Mesendoderm (in vitro differentiated cells): ENCODE measurements at regions not wholly inside any gene's neighbourhood (a gene's known extent, or its start where the extent isn't known, plus 50 kb on each side); places are given as distances from the start of the nearest gene placed in this dataset.
"Not testable (repeated sequence)": the region's sequence is repeated elsewhere in the genome, so short reads cannot be mapped to it uniquely, and the experiment has no call there.

Source experiments
- DNase-seq: peaks from one replicate; pipeline ENCODE4 v3.0.0; 2013
- H2AK5ac ChIP-seq: 2 replicates; pipeline ENCODE4 v1.6.1; 2013; ENCODE audit warnings: low read length, inconsistent platforms
- H2BK120ac ChIP-seq: 2 replicates; pipeline ENCODE4 v1.6.1; 2013; ENCODE audit warnings: low read depth, mild to moderate bottlenecking, low read length, moderate library complexity, mixed read lengths
- H2BK15ac ChIP-seq: replicated peaks from 2 replicates; pipeline ENCODE4 v1.6.1; 2013; ENCODE audit warnings: low read depth, mild to moderate bottlenecking, moderate library complexity
- H2BK5ac ChIP-seq: 2 replicates; pipeline ENCODE4 v1.6.1; 2013; ENCODE audit warnings: low read length, inconsistent platforms
- H3K18ac ChIP-seq: 2 replicates; pipeline ENCODE4 v1.6.1; 2013; ENCODE audit warnings: mild to moderate bottlenecking, low read length, mixed read lengths
- H3K23ac ChIP-seq: one replicate; pipeline ENCODE4 v1.6.1; 2013; ENCODE audit warnings: low read length
- H3K27ac ChIP-seq: 2 replicates; pipeline ENCODE4 v1.5.1; 2013; ENCODE audit warnings: low read depth, mild to moderate bottlenecking, inconsistent platforms, low read length, moderate library complexity
- H3K27me3 ChIP-seq: 2 replicates; pipeline ENCODE4 v1.6.1; 2013; ENCODE audit warnings: low read length, control low read depth, mild to moderate bottlenecking, inconsistent platforms; ENCODE audit not compliant: insufficient read depth, poor library complexity
- H3K36me3 ChIP-seq: 2 replicates; pipeline ENCODE4 v1.6.1; 2013; ENCODE audit warnings: low read length, inconsistent platforms; ENCODE audit not compliant: control insufficient read depth, insufficient read depth
- H3K4ac ChIP-seq: one replicate; pipeline ENCODE4 v1.6.1; 2013; ENCODE audit warnings: low read depth, mild to moderate bottlenecking, low read length, moderate library complexity
- H3K4me1 ChIP-seq: 2 replicates; pipeline ENCODE4 v1.6.1; 2013; ENCODE audit warnings: low read depth, low read length, inconsistent platforms; ENCODE audit not compliant: control insufficient read depth
- H3K4me2 ChIP-seq: 2 replicates; pipeline ENCODE4 v1.6.1; 2013; ENCODE audit warnings: low read length
- H3K4me3 ChIP-seq: 2 replicates; pipeline ENCODE4 v1.5.1; 2013; ENCODE audit warnings: mild to moderate bottlenecking, low read length
- H3K56ac ChIP-seq: one replicate; pipeline ENCODE4 v1.6.1; 2013; ENCODE audit warnings: low read length
- H3K79me1 ChIP-seq: 2 replicates; pipeline ENCODE4 v1.6.1; 2013; ENCODE audit warnings: low read length, inconsistent platforms
- H3K79me2 ChIP-seq: 2 replicates; pipeline ENCODE4 v1.6.1; 2013; ENCODE audit warnings: mild to moderate bottlenecking, low read length; ENCODE audit not compliant: control insufficient read depth, insufficient read depth
- H3K9ac ChIP-seq: 2 replicates; pipeline ENCODE4 v1.6.1; 2013; ENCODE audit warnings: low read length, inconsistent platforms
- H4K5ac ChIP-seq: one replicate; pipeline ENCODE4 v1.6.1; 2013; ENCODE audit warnings: low read length
- H4K8ac ChIP-seq: one replicate; pipeline ENCODE4 v1.6.1; 2013; ENCODE audit warnings: low read depth, mild to moderate bottlenecking, control low read depth, low read length, moderate library complexity
- WGBS: extraction: QIAGEN DNeasy Blood & Tissue Kit; methylation state at CpG from one replicate; pipeline ENCODE4 v1.1.7; 2013; ENCODE audit warnings: low lambda C conversion rate, missing lambda C conversion rate; ENCODE audit not compliant: insufficient coverage; ENCODE audit errors: extremely low coverage; 5-methylcytosine and 5-hydroxymethylcytosine counted together

DNA sequence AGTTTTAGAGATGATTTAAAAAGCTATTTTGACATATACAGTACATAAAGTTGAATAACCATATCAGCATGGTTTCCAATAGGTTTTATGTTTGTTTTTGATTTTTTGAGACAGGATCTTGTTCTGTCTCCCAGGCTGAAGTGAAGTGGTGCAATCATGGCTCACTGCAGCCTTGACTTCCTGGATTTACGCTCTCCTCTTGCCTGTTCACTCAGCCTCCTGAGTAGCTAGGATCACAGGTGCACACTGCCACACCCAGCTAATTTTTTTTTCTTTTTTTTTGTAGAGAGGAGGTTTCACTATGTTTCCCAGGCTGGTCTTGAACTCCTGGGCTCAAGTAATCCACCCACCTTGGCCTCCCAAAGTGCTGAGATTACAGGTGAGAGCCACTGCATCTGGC lies 1366.4 kb downstream of the KHDRBS2 start:
- not testable (repeated sequence) for H2BK120ac ChIP-seq, H3K9ac ChIP-seq, H3K4me1 ChIP-seq, H3K4ac ChIP-seq, H3K27ac ChIP-seq, H2BK5ac ChIP-seq, H3K18ac ChIP-seq, H3K36me3 ChIP-seq, DNase-seq, H4K5ac ChIP-seq, H3K4me2 ChIP-seq, H3K79me1 ChIP-seq, H2AK5ac ChIP-seq, H3K56ac ChIP-seq, H3K23ac ChIP-seq, H2BK15ac ChIP-seq, H3K79me2 ChIP-seq, H3K4me3 ChIP-seq, H4K8ac ChIP-seq, H3K27me3 ChIP-seq
- WGBS = no CpG with 5 or more reads among the region's 1 CpG

DNA sequence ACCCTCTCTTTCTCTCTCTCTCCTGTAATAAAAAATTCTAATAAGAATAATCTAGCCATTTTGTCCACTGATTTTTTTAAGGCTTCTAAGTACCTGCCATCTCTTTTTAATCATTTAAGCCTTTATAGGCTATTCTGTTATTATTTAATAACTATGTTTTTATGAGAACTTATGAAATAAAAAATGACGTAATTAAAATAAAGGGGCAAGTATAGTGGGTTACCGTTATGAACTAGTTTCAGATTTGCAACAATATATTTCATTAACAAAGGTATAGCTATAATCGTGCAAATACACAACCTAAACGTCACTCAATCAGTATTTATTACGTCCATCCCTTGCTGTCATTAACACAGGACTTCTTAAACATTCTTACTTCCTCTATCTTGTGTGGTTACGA lies 1382.2 kb downstream of the KHDRBS2 start:
- WGBS = no CpG with 5 or more reads among the region's 6 CpGs
- not testable (repeated sequence) for H3K4me3 ChIP-seq, H3K18ac ChIP-seq, H4K8ac ChIP-seq, H3K36me3 ChIP-seq, H3K4me1 ChIP-seq, H2BK5ac ChIP-seq, H3K56ac ChIP-seq, H4K5ac ChIP-seq, H2BK15ac ChIP-seq, DNase-seq, H3K79me2 ChIP-seq, H3K27ac ChIP-seq, H2AK5ac ChIP-seq, H3K79me1 ChIP-seq, H3K4me2 ChIP-seq, H3K23ac ChIP-seq, H3K9ac ChIP-seq, H3K4ac ChIP-seq, H2BK120ac ChIP-seq, H3K27me3 ChIP-seq

DNA sequence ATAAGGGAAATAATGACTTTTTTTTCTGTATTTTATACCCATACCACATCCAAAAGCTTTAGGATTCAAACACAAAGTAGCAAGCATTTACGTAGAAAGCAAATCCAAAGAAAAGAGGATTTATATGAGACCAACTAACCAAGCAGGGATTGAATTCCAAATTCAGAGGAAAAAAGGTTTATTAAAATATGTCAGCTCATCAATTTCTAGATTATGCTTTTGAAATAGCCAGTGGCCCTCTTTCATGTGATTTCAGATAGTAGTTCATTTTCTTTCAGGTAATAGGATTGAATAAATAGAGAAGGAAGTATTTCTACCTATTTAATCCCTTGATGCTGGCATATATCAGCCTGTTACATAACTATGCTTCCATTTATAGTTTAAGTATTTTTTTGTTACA lies 1392.7 kb downstream of the KHDRBS2 start:
- H4K8ac ChIP-seq, H3K18ac ChIP-seq, H3K4me1 ChIP-seq, H3K4me3 ChIP-seq, H2BK15ac ChIP-seq, H3K79me2 ChIP-seq, H2AK5ac ChIP-seq, H3K23ac ChIP-seq, H3K79me1 ChIP-seq, H3K27ac ChIP-seq, DNase-seq, H3K4me2 ChIP-seq, H4K5ac ChIP-seq, H3K9ac ChIP-seq, H3K27me3 ChIP-seq, H2BK5ac ChIP-seq, H3K4ac ChIP-seq, H2BK120ac ChIP-seq, H3K36me3 ChIP-seq, H3K56ac ChIP-seq: not testable (repeated sequence)
- no CpG with 5 or more reads among the region's 1 CpG for WGBS

DNA sequence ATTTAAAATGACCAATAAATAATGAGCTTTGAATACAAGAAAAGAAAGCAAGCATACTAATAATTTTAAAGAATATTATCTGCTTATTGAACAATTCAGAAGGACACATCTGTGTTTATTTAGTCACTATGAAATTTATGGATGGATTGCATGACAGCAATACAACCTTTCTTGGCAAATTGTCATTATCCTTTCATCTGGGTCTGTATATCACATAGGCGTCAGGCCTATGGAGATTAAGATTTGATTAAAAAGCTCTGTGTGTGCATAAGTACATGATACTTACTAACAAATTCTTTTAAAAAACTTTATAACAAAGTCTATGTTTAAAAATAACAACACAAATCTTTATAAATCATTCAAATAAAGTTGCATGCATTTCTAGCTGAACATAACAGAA lies 1394.4 kb downstream of the KHDRBS2 start:
- H2AK5ac ChIP-seq = no peak overlapping the region
- no peak overlapping the region for H3K56ac ChIP-seq
- DNase-seq = no peak
- H2BK120ac ChIP-seq = no peak overlapping the region
- no peak overlapping the region for H3K23ac ChIP-seq
- no peaks in the 10 kb centered on the region for H3K4me1 ChIP-seq
- H3K79me1 ChIP-seq = no peaks in the 10 kb centered on the region
- H3K27me3 ChIP-seq = no peaks in the 10 kb centered on the region
- H4K5ac ChIP-seq = no peak overlapping the region
- no peak overlapping the region for H3K4me2 ChIP-seq
- H3K18ac ChIP-seq = no peak overlapping the region
- no peak overlapping the region for H2BK15ac ChIP-seq
- H3K9ac ChIP-seq = no peak overlapping the region
- H3K4ac ChIP-seq = no peak overlapping the region
- no peak overlapping the region for H3K27ac ChIP-seq
- no peaks in the 10 kb centered on the region for H3K36me3 ChIP-seq
- H2BK5ac ChIP-seq = no peak overlapping the region
- no peak overlapping the region for H4K8ac ChIP-seq
- no peak overlapping the region for H3K4me3 ChIP-seq
- no peaks in the 10 kb centered on the region for H3K79me2 ChIP-seq
- WGBS = no CpG with 5 or more reads among the region's 1 CpG

GRCh38 chr6:60877396-60877795 lies 1408.6 kb downstream of the KHDRBS2 start:
- not testable (repeated sequence) for H4K8ac ChIP-seq, H3K36me3 ChIP-seq, H2BK15ac ChIP-seq, H2AK5ac ChIP-seq, H3K9ac ChIP-seq, H3K27ac ChIP-seq, H3K4ac ChIP-seq, H3K56ac ChIP-seq, H2BK5ac ChIP-seq, H4K5ac ChIP-seq, H3K4me1 ChIP-seq, H3K79me2 ChIP-seq, H3K4me2 ChIP-seq, DNase-seq, H3K79me1 ChIP-seq, H2BK120ac ChIP-seq, H3K27me3 ChIP-seq, H3K18ac ChIP-seq, H3K23ac ChIP-seq, H3K4me3 ChIP-seq
- WGBS = no CpG with 5 or more reads among the region's 3 CpGs

DNA sequence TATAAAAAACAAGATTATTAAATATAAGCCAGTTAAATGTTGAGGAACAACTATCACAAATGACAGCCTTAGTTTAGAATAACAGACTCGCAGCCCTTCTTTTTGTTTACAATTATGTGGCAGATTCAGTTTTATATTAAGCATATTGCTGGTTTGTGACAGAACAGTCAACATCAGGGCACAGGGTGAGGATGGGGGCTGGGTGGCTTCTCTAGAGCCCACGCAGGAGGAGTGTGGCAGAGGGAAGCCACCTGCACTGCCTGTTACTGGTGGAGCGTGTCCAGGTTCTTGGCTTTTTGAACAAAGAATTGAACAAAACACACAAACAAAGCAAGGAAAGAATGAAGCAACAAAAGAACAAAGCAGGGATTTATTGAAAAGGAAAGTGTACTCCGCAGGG lies 1415.2 kb downstream of the KHDRBS2 start:
- not testable (repeated sequence) for H3K4me2 ChIP-seq, H3K56ac ChIP-seq, DNase-seq

More for the DNA sequence above, 1415.2 kb downstream of the KHDRBS2 start:
- H3K4me3 ChIP-seq, H3K4ac ChIP-seq, H3K23ac ChIP-seq, H3K27ac ChIP-seq, H3K4me1 ChIP-seq, H3K79me2 ChIP-seq, H3K9ac ChIP-seq, H3K27me3 ChIP-seq, H2BK15ac ChIP-seq, H2BK120ac ChIP-seq, H3K18ac ChIP-seq, H2BK5ac ChIP-seq, H2AK5ac ChIP-seq, H3K36me3 ChIP-seq, H4K8ac ChIP-seq, H4K5ac ChIP-seq, H3K79me1 ChIP-seq: not testable (repeated sequence)
- no CpG with 5 or more reads among the region's 4 CpGs for WGBS
